NT2/D1 (cell line): ENCODE measurements at regions not wholly inside any gene's neighbourhood (a gene's known extent, or its start where the extent isn't known, plus 50 kb on each side); places are given as distances from the start of the nearest gene placed in this dataset.

Experiments used
- DNase-seq: peaks from one replicate; pipeline ENCODE4 v3.0.0-alpha.2; 2011; ENCODE audit warnings: low read depth, low spot score
- H3K27me3 ChIP-seq: 2 replicates; pipeline ENCODE4 v1.6.0; 2011; ENCODE audit warnings: mild to moderate bottlenecking; ENCODE audit not compliant: insufficient read length, insufficient read depth
- H3K36me3 ChIP-seq: 2 replicates; pipeline ENCODE4 v1.6.1; 2011; ENCODE audit warnings: mild to moderate bottlenecking, low read length, mixed read lengths; ENCODE audit not compliant: insufficient read depth, insufficient read length
- H3K4me1 ChIP-seq: 2 replicates; pipeline ENCODE4 v1.5.1; 2011; ENCODE audit not compliant: insufficient read depth, insufficient read length
- H3K4me3 ChIP-seq: 2 replicates; pipeline ENCODE4 v1.5.1; 2011; ENCODE audit warnings: low read depth; ENCODE audit not compliant: insufficient read length
- H3K9ac ChIP-seq: 2 replicates; pipeline ENCODE4 v1.6.0; 2011; ENCODE audit warnings: low read depth; ENCODE audit not compliant: insufficient read length
- H3K9me3 ChIP-seq: 2 replicates; pipeline ENCODE4 v1.5.1; 2011; ENCODE audit warnings: mild to moderate bottlenecking, low read length; ENCODE audit not compliant: insufficient read depth
- SUZ12 ChIP-seq: IDR thresholded peaks from 2 replicates; pipeline ENCODE4 v1.6.1; 2011; ENCODE audit not compliant: insufficient read length, insufficient read depth; ENCODE audit errors: extremely low read depth
- YY1 ChIP-seq: IDR thresholded peaks from 2 replicates; pipeline ENCODE4 v1.6.1; 2011; ENCODE audit not compliant: insufficient read length, insufficient read depth
- ZNF274 ChIP-seq: IDR thresholded peaks from 2 replicates; pipeline ENCODE4 v1.6.1; 2011; ENCODE audit warnings: mild to moderate bottlenecking, low read depth, low read length

- no peak overlapping the region for H3K4me3 ChIP-seq
- H3K9ac ChIP-seq = no peak overlapping the region
- no peaks in the 10 kb centered on the region for H3K36me3 ChIP-seq
- H3K27me3 ChIP-seq = no peaks in the 10 kb centered on the region
- H3K4me1 ChIP-seq = no peaks in the 10 kb centered on the region
- TF ChIP-seq ZNF274 = no peak
- no peak for TF ChIP-seq SUZ12
- TF ChIP-seq YY1 = no peak
- peaks cover 50% of the 10 kb centered on the region for H3K9me3 ChIP-seq
- no peak for DNase-seq
Observed at GRCh38 chr13:20285530-20285929, 53.4 kb upstream of the GJB6 start.
